Erythroblast (primary cell): ENCODE measurements at regions not wholly inside any gene's neighbourhood (a gene's known extent, or its start where the extent isn't known, plus 50 kb on each side); places are given as distances from the start of the nearest gene placed in this dataset.

Experiments
- GATA1 ChIP-seq: IDR thresholded peaks from 2 replicates; pipeline ENCODE4 v1.6.1; 2011; ENCODE audit warnings: low read depth, mild to moderate bottlenecking, control low read depth, low read length, moderate library complexity
- POLR2A ChIP-seq: IDR thresholded peaks from 2 replicates; pipeline ENCODE4 v1.6.1; 2011; ENCODE audit warnings: mild to moderate bottlenecking, low read length

- TF ChIP-seq GATA1 (no peak), POLR2A (no peak)
Measured at GRCh38 chr11:26851696-26852095, 129.8 kb upstream of the SLC5A12 start.
